ENCODE measurements at regions not wholly inside any gene's neighbourhood (a gene's known extent, or its start where the extent isn't known, plus 50 kb on each side); places are given as distances from the start of the nearest gene placed in this dataset.

DNA sequence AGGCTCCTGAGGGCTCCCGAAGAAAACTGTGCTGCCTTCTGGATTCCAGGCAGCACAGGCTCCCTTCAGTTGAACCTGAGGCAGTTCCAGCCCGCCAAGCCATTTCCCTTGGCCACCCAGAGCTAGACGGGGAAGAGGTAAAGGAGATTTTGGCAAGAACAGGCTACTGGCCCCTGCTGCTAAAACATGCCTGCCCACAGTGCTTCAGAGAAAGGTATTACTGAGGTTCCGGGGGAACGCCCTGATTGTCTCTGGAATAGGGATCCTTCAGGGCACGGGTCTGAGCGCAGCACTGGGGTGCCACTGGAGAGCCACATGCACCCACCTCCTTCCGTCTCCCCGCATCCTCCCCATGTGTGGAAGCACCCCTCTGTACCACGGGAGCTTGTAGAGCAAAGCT lies 247.4 kb downstream of the BAMBI start:
- H3K9me3 Mint-ChIP-seq: no peaks in the 10 kb centered on the region; the same call in 2 of the 3 replicates
- TF ChIP-seq ZNF462 (CRISPR knock-in tag; IDR thresholded peaks at IDR 0.05) (no peak), CTCF (conservative IDR thresholded peaks at IDR 0.05; ENCODE audit: low read depth in 2 of 2) (no peak), EZH2 (IDR thresholded peaks at IDR 0.05; ENCODE audit: low read depth, unreplicated experiment) (no peak), NANOG (IDR thresholded peaks at IDR 0.05; ENCODE audit: borderline replicate concordance) (no peak), JUNB (IDR thresholded peaks at IDR 0.05; ENCODE audit: unreplicated experiment) (no peak), ZNF114 (CRISPR knock-in tag; IDR thresholded peaks at IDR 0.05) (no peak), CREB1 (CRISPR knock-in tag; IDR thresholded peaks at IDR 0.05; ENCODE audit: low read depth) (no peak), ZNF331 (CRISPR knock-in tag; IDR thresholded peaks at IDR 0.05; ENCODE audit: low read depth) (no peak)
- TF ChIP-seq, protein P1, sequence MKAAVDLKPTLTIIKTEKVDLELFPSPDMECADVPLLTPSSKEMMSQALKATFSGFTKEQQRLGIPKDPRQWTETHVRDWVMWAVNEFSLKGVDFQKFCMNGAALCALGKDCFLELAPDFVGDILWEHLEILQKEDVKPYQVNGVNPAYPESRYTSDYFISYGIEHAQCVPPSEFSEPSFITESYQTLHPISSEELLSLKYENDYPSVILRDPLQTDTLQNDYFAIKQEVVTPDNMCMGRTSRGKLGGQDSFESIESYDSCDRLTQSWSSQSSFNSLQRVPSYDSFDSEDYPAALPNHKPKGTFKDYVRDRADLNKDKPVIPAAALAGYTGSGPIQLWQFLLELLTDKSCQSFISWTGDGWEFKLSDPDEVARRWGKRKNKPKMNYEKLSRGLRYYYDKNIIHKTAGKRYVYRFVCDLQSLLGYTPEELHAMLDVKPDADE (IDR thresholded peaks at IDR 0.05): no peak
- TF ChIP-seq, protein P2, sequence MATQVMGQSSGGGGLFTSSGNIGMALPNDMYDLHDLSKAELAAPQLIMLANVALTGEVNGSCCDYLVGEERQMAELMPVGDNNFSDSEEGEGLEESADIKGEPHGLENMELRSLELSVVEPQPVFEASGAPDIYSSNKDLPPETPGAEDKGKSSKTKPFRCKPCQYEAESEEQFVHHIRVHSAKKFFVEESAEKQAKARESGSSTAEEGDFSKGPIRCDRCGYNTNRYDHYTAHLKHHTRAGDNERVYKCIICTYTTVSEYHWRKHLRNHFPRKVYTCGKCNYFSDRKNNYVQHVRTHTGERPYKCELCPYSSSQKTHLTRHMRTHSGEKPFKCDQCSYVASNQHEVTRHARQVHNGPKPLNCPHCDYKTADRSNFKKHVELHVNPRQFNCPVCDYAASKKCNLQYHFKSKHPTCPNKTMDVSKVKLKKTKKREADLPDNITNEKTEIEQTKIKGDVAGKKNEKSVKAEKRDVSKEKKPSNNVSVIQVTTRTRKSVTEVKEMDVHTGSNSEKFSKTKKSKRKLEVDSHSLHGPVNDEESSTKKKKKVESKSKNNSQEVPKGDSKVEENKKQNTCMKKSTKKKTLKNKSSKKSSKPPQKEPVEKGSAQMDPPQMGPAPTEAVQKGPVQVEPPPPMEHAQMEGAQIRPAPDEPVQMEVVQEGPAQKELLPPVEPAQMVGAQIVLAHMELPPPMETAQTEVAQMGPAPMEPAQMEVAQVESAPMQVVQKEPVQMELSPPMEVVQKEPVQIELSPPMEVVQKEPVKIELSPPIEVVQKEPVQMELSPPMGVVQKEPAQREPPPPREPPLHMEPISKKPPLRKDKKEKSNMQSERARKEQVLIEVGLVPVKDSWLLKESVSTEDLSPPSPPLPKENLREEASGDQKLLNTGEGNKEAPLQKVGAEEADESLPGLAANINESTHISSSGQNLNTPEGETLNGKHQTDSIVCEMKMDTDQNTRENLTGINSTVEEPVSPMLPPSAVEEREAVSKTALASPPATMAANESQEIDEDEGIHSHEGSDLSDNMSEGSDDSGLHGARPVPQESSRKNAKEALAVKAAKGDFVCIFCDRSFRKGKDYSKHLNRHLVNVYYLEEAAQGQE (IDR thresholded peaks at IDR 0.05; ENCODE audit: unreplicated experiment): no peak
- Histone ChIP-seq H4K20me1 (replicated peaks; ENCODE audit: insufficient read depth) (no peaks in the 10 kb centered on the region), H3K27ac (ENCODE audit: low read depth) (no peak overlapping the region), H3K4me2 (peak overlapping the region; percentile 70), H2AFZ (peak overlapping the region; percentile 98), H3K79me2 (replicated peaks; ENCODE audit: insufficient read depth) (no peaks in the 10 kb centered on the region), H3K4me1 (ENCODE audit: insufficient read depth) (no peaks in the 10 kb centered on the region; the same call in 1 of the 2 replicates), H3K4me3 (peak overlapping the region; percentile 41; the same call in 1 of the 2 replicates), H3K9me2 (ENCODE audit: insufficient read depth) (0 out of 2 replicates have a peak, but pooled peaks cover 4% of the 10 kb centered on the region), H3F3A (replicated peaks; ENCODE audit: low read depth) (no peaks in the 10 kb centered on the region), H3K36me3 (ENCODE audit: insufficient read depth) (no peaks in the 10 kb centered on the region), H3K27me3 (ENCODE audit: insufficient read depth) (no peaks in the 10 kb centered on the region)
- peaks cover 8% of the 10 kb centered on the region; the same call in 1 of the 3 replicates for H3K4me1 Mint-ChIP-seq
- no peak overlapping the region; the same call in 1 of the 2 replicates for H3K27ac Mint-ChIP-seq
- no peaks in the 10 kb centered on the region for H3K36me3 Mint-ChIP-seq (ENCODE audit: low read depth)
- H3K27me3 Mint-ChIP-seq (ENCODE audit: insufficient read depth, low read depth, poor library complexity): peaks cover 9% of the 10 kb centered on the region
- H3K4me3 Mint-ChIP-seq: no peak overlapping the region
- no peak for DNase-seq (ENCODE audit: low spot score)
- peak; percentile 63 for ATAC-seq

Measured in GM23338 (cell line).